ENCODE measurements at regions not wholly inside any gene's neighbourhood (a gene's known extent, or its start where the extent isn't known, plus 50 kb on each side); places are given as distances from the start of the nearest gene placed in this dataset.

DNA sequence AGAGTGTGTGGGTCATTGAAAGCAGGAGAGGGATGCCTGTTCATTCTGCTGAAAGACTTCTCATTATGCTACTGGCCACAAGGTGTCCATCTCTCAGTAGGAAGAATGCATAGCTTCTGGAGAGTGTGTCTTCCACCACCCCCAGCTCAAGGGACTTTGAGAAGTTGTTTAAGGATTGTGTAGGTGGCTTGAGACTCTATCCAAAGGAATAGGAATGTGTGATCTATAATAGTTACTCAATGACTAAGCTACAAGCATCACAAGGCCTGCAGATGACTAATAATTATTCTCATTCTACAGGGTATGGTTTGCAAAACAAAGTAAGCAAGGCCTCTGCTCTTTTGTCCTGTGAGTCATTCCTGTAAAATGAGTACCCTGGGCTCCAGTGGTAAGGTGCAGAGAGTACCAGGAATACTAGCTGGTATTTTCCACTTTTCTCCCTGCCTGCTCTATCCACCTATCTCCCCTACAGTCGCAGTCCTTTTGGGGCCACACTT is 279.8 kb upstream of the BOD1L1 start:
- Mint-ChIP-seq H3K4me3 (no peak overlapping the region), H3K36me3 (ENCODE audit: low read depth) (no peaks in the 10 kb centered on the region), H3K27ac (no peak overlapping the region), H3K4me1 (no peaks in the 10 kb centered on the region), H3K9me3 (no peaks in the 10 kb centered on the region), H3K27me3 (peaks cover 6% of the 10 kb centered on the region)
- ChIA-PET POLR2A (no interaction called here), CTCF (no interaction called here)
- DNase-seq, result no peak
- no peak for ATAC-seq (ENCODE audit: low read depth)
- TF ChIP-seq, protein P1, sequence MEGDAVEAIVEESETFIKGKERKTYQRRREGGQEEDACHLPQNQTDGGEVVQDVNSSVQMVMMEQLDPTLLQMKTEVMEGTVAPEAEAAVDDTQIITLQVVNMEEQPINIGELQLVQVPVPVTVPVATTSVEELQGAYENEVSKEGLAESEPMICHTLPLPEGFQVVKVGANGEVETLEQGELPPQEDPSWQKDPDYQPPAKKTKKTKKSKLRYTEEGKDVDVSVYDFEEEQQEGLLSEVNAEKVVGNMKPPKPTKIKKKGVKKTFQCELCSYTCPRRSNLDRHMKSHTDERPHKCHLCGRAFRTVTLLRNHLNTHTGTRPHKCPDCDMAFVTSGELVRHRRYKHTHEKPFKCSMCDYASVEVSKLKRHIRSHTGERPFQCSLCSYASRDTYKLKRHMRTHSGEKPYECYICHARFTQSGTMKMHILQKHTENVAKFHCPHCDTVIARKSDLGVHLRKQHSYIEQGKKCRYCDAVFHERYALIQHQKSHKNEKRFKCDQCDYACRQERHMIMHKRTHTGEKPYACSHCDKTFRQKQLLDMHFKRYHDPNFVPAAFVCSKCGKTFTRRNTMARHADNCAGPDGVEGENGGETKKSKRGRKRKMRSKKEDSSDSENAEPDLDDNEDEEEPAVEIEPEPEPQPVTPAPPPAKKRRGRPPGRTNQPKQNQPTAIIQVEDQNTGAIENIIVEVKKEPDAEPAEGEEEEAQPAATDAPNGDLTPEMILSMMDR (IDR thresholded peaks at IDR 0.05), result no peak
- intact Hi-C loops (cut with micrococcal nuclease), result no loop called here

DNA sequence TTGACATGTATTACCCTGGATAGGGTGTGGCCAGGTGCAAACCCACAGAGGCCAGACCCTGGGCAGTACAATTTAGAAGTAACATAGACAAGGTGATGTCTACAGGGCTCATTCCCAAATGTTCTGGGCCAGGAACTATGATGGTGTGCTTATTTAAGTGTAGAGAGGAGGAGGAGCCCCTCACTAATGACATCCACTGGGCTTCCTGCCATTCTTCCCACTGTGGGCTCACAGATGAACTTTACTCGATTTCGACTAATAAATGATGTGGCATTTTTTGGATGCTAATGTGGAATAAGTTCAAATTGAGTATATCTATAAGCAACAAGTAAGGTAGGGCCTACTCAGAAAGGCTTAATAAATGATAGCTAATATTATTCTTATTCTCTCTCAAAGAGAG is 280.9 kb upstream of the BOD1L1 start:
- intact Hi-C loops (cut with micrococcal nuclease), result no loop called here
- ATAC-seq (ENCODE audit: low read depth) (no peak), DNase-seq (no peak)
- no peak overlapping the region for H3K27ac Mint-ChIP-seq
- no peaks in the 10 kb centered on the region for H3K4me1 Mint-ChIP-seq
- H3K36me3 Mint-ChIP-seq (ENCODE audit: low read depth), result no peaks in the 10 kb centered on the region
- CTCF ChIA-PET, result no interaction called here
- peaks cover 6% of the 10 kb centered on the region for H3K27me3 Mint-ChIP-seq
- TF ChIP-seq, protein P1 (IDR thresholded peaks at IDR 0.05), result no peak
- H3K9me3 Mint-ChIP-seq, result no peaks in the 10 kb centered on the region
- no peak overlapping the region for H3K4me3 Mint-ChIP-seq
- POLR2A ChIA-PET, result no interaction called here

- no peak for ATAC-seq (ENCODE audit: low read depth)
- H3K4me3 Mint-ChIP-seq, result no peak overlapping the region
- intact Hi-C loops (cut with micrococcal nuclease), result no loop called here
- no peaks in the 10 kb centered on the region for H3K36me3 Mint-ChIP-seq (ENCODE audit: low read depth)
- TF ChIP-seq, protein P1 (IDR thresholded peaks at IDR 0.05), result no peak
- H3K9me3 Mint-ChIP-seq, result no peaks in the 10 kb centered on the region
- peaks cover 6% of the 10 kb centered on the region for H3K27me3 Mint-ChIP-seq
- no peak for DNase-seq
- CTCF ChIA-PET, result no interaction called here
- H3K27ac Mint-ChIP-seq, result no peak overlapping the region
- no peaks in the 10 kb centered on the region for H3K4me1 Mint-ChIP-seq
- POLR2A ChIA-PET, result no interaction called here
Observed at GRCh38 chr4:13910556-13910955, 283.0 kb upstream of the BOD1L1 start.

DNA sequence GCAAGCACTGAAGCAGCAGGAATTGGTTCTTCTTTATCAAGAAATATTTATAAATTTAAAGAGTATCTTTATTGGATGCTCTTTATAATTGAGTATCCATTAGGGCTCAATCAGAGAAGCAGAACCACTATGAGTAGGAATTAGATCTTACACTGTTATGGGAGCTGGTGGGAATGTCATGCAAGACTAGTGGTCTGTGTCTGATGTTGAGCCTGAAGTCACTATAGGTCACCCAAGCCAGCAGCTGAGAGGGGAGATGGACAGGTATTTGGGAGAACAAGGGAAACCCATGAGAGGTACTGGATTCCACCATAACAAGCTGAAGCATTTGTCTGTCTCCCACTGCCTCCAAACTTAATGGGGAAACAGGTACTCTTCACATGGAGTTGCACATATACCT is 283.7 kb upstream of the BOD1L1 start:
- ATAC-seq (ENCODE audit: low read depth), result no peak
- DNase-seq, result no peak
- H3K27me3 Mint-ChIP-seq, result peaks cover 5% of the 10 kb centered on the region
- POLR2A ChIA-PET, result no interaction called here
- intact Hi-C loops (cut with micrococcal nuclease), result no loop called here
- TF ChIP-seq, protein P1 (IDR thresholded peaks at IDR 0.05), result no peak
- CTCF ChIA-PET, result no interaction called here
- no peaks in the 10 kb centered on the region for H3K9me3 Mint-ChIP-seq
- no peak overlapping the region for H3K27ac Mint-ChIP-seq
- H3K36me3 Mint-ChIP-seq (ENCODE audit: low read depth), result no peaks in the 10 kb centered on the region
- no peak overlapping the region for H3K4me3 Mint-ChIP-seq
- no peaks in the 10 kb centered on the region for H3K4me1 Mint-ChIP-seq

DNA sequence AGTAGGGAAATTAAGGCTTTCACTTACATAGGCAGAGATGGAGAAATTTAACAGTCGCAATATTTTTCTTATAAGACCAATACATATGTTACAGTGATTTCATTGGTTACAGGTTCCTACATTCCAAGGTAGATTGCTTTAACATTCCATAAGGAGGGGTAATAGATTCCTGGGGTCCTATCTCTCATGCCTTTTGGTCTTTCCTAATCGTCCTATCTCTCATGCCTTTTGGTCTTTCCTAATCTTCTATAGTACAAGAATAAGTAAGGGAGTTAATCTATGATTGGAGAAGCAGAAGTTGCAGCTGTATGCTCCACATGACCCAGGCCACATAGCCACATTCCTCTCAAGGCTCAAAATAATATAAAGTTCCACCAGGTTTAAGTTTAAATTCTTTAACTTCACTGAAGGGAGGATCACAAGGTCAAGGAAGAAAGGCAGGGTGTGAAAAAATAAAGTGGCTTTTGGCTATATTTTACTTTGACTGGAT is 285.0 kb upstream of the BOD1L1 start:
- H3K27ac Mint-ChIP-seq, result no peak overlapping the region
- ATAC-seq (ENCODE audit: low read depth), result no peak
- TF ChIP-seq, protein P1 (IDR thresholded peaks at IDR 0.05), result no peak
- CTCF ChIA-PET, result no interaction called here
- no peaks in the 10 kb centered on the region for H3K4me1 Mint-ChIP-seq
- POLR2A ChIA-PET, result no interaction called here
- no peaks in the 10 kb centered on the region for H3K9me3 Mint-ChIP-seq
- H3K36me3 Mint-ChIP-seq (ENCODE audit: low read depth), result no peaks in the 10 kb centered on the region
- H3K4me3 Mint-ChIP-seq, result no peak overlapping the region
- intact Hi-C loops (cut with micrococcal nuclease), result no loop called here
- no peak for DNase-seq
- H3K27me3 Mint-ChIP-seq, result peaks cover 4% of the 10 kb centered on the region

Data from activated B cell treated with CpG ODN at 0.5 μM for 24 hours (primary cell).